OCI-LY1 (cell line): ENCODE measurements at regions not wholly inside any gene's neighbourhood (a gene's known extent, or its start where the extent isn't known, plus 50 kb on each side); places are given as distances from the start of the nearest gene placed in this dataset.

ENCODE experiments used
- H2AFZ ChIP-seq: fragments of 200-600 bp; sonication (generic), shearing (Covaris generic); 2 replicates; pipeline ENCODE4 v1.6.0; 2014; ENCODE audit warnings: antibody characterized with exemption, mild to moderate bottlenecking, low read length
- H3F3A ChIP-seq: fragments of 200-600 bp; sonication (generic), shearing (Covaris generic); 2 replicates; pipeline ENCODE4 v1.6.0; 2014; ENCODE audit warnings: mild to moderate bottlenecking, antibody characterized with exemption, low read length, moderate library complexity; ENCODE audit not compliant: insufficient read depth
- H3K27ac ChIP-seq: fragments of 200-600 bp; sonication (generic); 2 replicates; pipeline ENCODE4 v1.5.1; 2014; ENCODE audit warnings: low read length, mixed run types, mild to moderate bottlenecking, low read depth; ENCODE audit not compliant: poor library complexity, severe bottlenecking
- H3K27me3 ChIP-seq: fragments of 200-600 bp; sonication (generic); 2 replicates; pipeline ENCODE4 v1.6.0; 2014; ENCODE audit warnings: antibody characterized with exemption, mild to moderate bottlenecking, low read length, moderate library complexity; ENCODE audit not compliant: insufficient read depth
- H3K36me3 ChIP-seq: fragments of 200-600 bp; sonication (generic); 2 replicates; pipeline ENCODE4 v1.6.1; 2014; ENCODE audit warnings: mild to moderate bottlenecking, antibody characterized with exemption, low read length, moderate library complexity, mixed read lengths; ENCODE audit not compliant: insufficient read depth
- H3K4me1 ChIP-seq: fragments of 200-600 bp; sonication (generic); 2 replicates; pipeline ENCODE4 v1.5.1; 2014; ENCODE audit warnings: mild to moderate bottlenecking, low read length, moderate library complexity; ENCODE audit not compliant: insufficient read depth, severe bottlenecking
- H3K4me2 ChIP-seq: fragments of 200-600 bp; sonication (generic), shearing (Covaris generic); 2 replicates; pipeline ENCODE4 v1.6.1; 2014; ENCODE audit warnings: low read length
- H3K4me3 ChIP-seq: fragments of 200-600 bp; sonication (generic); 2 replicates; pipeline ENCODE4 v1.5.1; 2014; ENCODE audit warnings: low read length, low read depth, mild to moderate bottlenecking, mixed read lengths; ENCODE audit not compliant: poor library complexity, severe bottlenecking
- H3K79me2 ChIP-seq: fragments of 200-600 bp; shearing (Covaris generic); 2 replicates; pipeline ENCODE4 v1.6.1; 2016; ENCODE audit warnings: mixed run types, low read length, mixed read lengths; ENCODE audit not compliant: insufficient read depth
- H3K9ac ChIP-seq: fragments of 200-600 bp; sonication (generic), shearing (Covaris generic); 2 replicates; pipeline ENCODE4 v1.6.1; 2014; ENCODE audit warnings: mild to moderate bottlenecking, low read length, mixed read lengths
- H3K9me2 ChIP-seq: fragments of 200-600 bp; sonication (generic), shearing (Covaris generic); 2 replicates; pipeline ENCODE4 v1.6.1; 2014; ENCODE audit warnings: low read depth, mild to moderate bottlenecking, low read length, mixed read lengths
- H3K9me3 ChIP-seq: fragments of 200-600 bp; shearing (Covaris generic); 2 replicates; pipeline ENCODE4 v1.6.1; 2014; ENCODE audit warnings: low read length, mixed read lengths
- H4K20me1 ChIP-seq: fragments of 200-600 bp; sonication (generic), shearing (Covaris generic); 2 replicates; pipeline ENCODE4 v1.6.0; 2016; ENCODE audit warnings: mild to moderate bottlenecking, low read length; ENCODE audit not compliant: insufficient read depth
- EZH2 ChIP-seq: fragments of 200-600 bp; sonication (generic), shearing (Covaris generic); IDR thresholded peaks from 2 replicates; pipeline ENCODE4 v1.8.0; 2017; ENCODE audit warnings: borderline replicate concordance, mixed run types, mild to moderate bottlenecking, antibody characterized with exemption, low read length, moderate library complexity, mixed read lengths
- TF ChIP-seq, protein P1 (sequence below): fragments of 200-600 bp; sonication (generic), shearing (Covaris generic); IDR thresholded peaks from 2 replicates; pipeline ENCODE4 v1.5.1; 2017; ENCODE audit warnings: mild to moderate bottlenecking, antibody characterized with exemption, low read length, moderate library complexity, mixed read lengths

DNA sequence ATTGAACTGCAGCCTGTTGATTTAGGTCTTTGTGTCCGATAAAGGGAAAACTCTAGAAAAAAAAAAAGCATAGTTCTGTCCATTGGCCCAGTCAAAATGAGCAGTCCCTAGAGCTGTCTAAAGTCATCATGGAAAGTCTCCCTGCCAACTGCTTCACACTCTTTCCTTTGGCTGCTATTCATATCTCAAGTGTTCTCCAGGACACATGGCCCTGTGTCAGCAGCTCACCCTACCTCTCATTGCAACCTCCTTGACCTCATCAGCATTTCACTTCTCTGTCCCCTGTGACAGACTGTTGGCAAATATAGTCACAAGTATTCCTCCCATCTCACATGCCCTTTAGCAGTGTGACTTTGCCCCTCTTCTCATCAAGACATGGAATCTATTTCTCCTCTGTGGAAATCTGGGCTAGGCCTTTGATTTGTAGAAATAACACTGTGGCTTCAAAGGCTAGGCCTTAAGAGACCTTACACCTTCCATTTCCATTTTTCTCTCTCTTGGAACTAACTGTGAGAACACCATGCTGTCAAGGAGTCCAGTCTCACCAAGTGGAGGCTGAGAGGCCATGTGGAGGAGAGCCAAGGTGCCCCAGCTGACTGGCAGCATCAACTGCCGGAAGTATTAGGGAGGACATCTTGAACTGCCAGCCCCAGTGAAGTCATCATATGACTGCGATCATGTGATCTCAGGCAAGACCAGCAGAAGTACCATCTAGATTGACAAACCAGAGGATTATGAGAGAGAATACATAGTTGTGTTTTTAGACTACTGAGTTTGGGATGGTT, 149.4 kb upstream of the TARS1 start:
- Histone ChIP-seq H3K9ac (no peak overlapping the region), H3K79me2 (no peaks in the 10 kb centered on the region), H3K9me3 (no peaks in the 10 kb centered on the region), H2AFZ (no peak overlapping the region), H3K4me3 (no peak overlapping the region), H3K4me1 (no peaks in the 10 kb centered on the region), H3K36me3 (no peaks in the 10 kb centered on the region), H3K9me2 (no peaks in the 10 kb centered on the region), H3K4me2 (no peak overlapping the region), H3K27me3 (no peaks in the 10 kb centered on the region), H4K20me1 (no peaks in the 10 kb centered on the region), H3K27ac (no peak overlapping the region), H3F3A (no peaks in the 10 kb centered on the region)
- no peak for TF ChIP-seq EZH2
- TF ChIP-seq, protein P1, sequence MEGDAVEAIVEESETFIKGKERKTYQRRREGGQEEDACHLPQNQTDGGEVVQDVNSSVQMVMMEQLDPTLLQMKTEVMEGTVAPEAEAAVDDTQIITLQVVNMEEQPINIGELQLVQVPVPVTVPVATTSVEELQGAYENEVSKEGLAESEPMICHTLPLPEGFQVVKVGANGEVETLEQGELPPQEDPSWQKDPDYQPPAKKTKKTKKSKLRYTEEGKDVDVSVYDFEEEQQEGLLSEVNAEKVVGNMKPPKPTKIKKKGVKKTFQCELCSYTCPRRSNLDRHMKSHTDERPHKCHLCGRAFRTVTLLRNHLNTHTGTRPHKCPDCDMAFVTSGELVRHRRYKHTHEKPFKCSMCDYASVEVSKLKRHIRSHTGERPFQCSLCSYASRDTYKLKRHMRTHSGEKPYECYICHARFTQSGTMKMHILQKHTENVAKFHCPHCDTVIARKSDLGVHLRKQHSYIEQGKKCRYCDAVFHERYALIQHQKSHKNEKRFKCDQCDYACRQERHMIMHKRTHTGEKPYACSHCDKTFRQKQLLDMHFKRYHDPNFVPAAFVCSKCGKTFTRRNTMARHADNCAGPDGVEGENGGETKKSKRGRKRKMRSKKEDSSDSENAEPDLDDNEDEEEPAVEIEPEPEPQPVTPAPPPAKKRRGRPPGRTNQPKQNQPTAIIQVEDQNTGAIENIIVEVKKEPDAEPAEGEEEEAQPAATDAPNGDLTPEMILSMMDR = no peak

DNA sequence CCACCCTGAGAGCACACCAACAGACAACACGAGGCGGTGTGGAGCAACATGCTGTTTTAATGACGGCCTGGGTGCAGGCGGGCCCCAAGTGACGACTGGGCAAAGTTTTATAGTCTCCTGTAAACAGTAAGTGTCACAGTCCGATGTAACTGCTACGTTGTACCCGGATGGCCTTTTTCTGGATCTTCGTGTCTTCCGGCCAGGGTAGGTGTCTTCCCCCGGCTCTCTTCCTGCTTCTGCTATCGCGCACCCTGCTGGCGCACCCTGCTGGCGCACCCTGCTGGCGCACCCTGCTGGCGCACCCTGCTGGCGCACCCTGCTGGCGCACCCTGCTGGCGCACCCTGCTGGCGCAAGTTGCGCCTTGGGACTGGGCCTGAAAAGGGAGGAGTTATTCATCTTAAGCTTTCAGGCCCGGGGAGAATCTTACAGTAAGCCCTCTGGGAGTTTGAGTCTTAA, 143.0 kb upstream of the TARS1 start:
- Histone ChIP-seq H3K9me3 (no peaks in the 10 kb centered on the region), H3K9me2 (no peaks in the 10 kb centered on the region), H3K79me2 (no peaks in the 10 kb centered on the region), H2AFZ (no peak overlapping the region), H3K4me1 (no peaks in the 10 kb centered on the region), H3K4me3 (no peak overlapping the region), H3K36me3 (no peaks in the 10 kb centered on the region), H3K4me2 (no peak overlapping the region), H3K27me3 (no peaks in the 10 kb centered on the region), H3K27ac (no peak overlapping the region), H3K9ac (no peak overlapping the region), H4K20me1 (no peaks in the 10 kb centered on the region), H3F3A (no peaks in the 10 kb centered on the region)
- no peak for TF ChIP-seq EZH2
- TF ChIP-seq, protein P1 = peak; percentile 36; the same call in 1 of the 2 replicates

DNA sequence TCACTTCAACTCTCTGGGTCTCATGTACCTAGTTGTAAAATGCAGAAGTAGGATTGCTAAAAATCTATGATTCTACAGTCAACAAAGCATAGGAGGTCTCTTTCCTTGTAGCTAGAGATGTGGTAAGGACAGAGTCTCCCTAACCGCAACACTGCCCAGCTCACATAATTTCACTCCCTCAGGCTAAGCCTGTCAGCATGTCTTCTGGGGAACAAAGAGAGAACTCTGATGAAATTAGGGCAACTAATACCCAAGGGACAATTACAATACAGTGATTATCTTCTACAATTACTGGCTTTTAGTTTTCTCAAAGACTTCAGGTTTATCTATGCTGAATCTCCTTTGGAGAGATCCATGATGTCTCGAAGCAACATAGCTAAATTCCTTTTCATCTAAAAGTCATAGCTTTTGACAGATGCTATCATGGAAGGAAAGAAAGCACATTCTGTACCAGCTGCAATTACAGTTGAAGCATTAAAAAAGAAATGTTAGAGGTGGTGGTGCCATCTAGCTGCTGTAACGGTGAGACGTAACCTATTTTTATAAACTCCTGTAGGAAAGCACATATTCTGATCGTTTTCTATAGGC, 141.1 kb upstream of the TARS1 start:
- no peaks in the 10 kb centered on the region for H3K36me3 ChIP-seq
- H3K27me3 ChIP-seq = no peaks in the 10 kb centered on the region
- no peaks in the 10 kb centered on the region for H3K9me2 ChIP-seq
- H3K9ac ChIP-seq = no peak overlapping the region
- H3K4me2 ChIP-seq = no peak overlapping the region
- H3K9me3 ChIP-seq = no peaks in the 10 kb centered on the region
- TF ChIP-seq, protein P1 = peak; percentile 45; the same call in 1 of the 2 replicates
- TF ChIP-seq EZH2 = no peak
- no peaks in the 10 kb centered on the region for H3F3A ChIP-seq
- no peaks in the 10 kb centered on the region for H4K20me1 ChIP-seq
- H3K79me2 ChIP-seq = no peaks in the 10 kb centered on the region
- no peaks in the 10 kb centered on the region for H3K4me1 ChIP-seq
- no peak overlapping the region for H2AFZ ChIP-seq
- no peak overlapping the region for H3K4me3 ChIP-seq
- no peak overlapping the region for H3K27ac ChIP-seq
